Neural progenitor cell (in vitro differentiated cells): ENCODE measurements at regions not wholly inside any gene's neighbourhood (a gene's known extent, or its start where the extent isn't known, plus 50 kb on each side); places are given as distances from the start of the nearest gene placed in this dataset.

Experiments used
- DNase-seq: peaks from one replicate; pipeline ENCODE4 v3.0.0-alpha.2; 2016; ENCODE audit warnings: low spot score
- H2AFZ ChIP-seq: fragments of 200-600 bp; sonication (generic); replicated peaks from 2 replicates; pipeline ENCODE4 v1.6.1; 2016; ENCODE audit warnings: antibody characterized with exemption
- H3F3A ChIP-seq: fragments of 200-600 bp; sonication (generic); 2 replicates; pipeline ENCODE4 v1.6.1; 2016; ENCODE audit warnings: antibody characterized with exemption, low read depth
- H3K27ac ChIP-seq: fragments of 200-600 bp; sonication (generic); 2 replicates; pipeline ENCODE4 v1.5.1; 2016; ENCODE audit warnings: mild to moderate bottlenecking
- H3K27me3 ChIP-seq: fragments of 200-600 bp; sonication (generic); 2 replicates; pipeline ENCODE4 v1.6.1; 2016; ENCODE audit warnings: mild to moderate bottlenecking, moderate library complexity
- H3K36me3 ChIP-seq: fragments of 200-600 bp; sonication (generic); 2 replicates; pipeline ENCODE4 v1.5.1; 2016
- H3K4me1 ChIP-seq: fragments of 200-600 bp; sonication (generic); 2 replicates; pipeline ENCODE4 v1.6.1; 2016; ENCODE audit warnings: mixed run types
- H3K4me2 ChIP-seq: fragments of 200-600 bp; sonication (generic); 2 replicates; pipeline ENCODE4 v1.6.1; 2016
- H3K4me3 ChIP-seq: fragments of 200-600 bp; sonication (generic); 2 replicates; pipeline ENCODE4 v1.5.1; 2016
- H3K79me2 ChIP-seq: fragments of 200-600 bp; sonication (generic); 2 replicates; pipeline ENCODE4 v1.6.1; 2016; ENCODE audit warnings: low read depth
- H3K9ac ChIP-seq: fragments of 200-600 bp; sonication (generic); 2 replicates; pipeline ENCODE4 v1.6.1; 2016
- H3K9me3 ChIP-seq: fragments of 200-600 bp; sonication (generic); 2 replicates; pipeline ENCODE4 v1.5.1; 2016; ENCODE audit warnings: low read depth
- H4K20me1 ChIP-seq: fragments of 200-600 bp; sonication (generic); 2 replicates; pipeline ENCODE4 v1.6.1; 2016; ENCODE audit warnings: low read depth
- H3K27ac Mint-ChIP-seq: 3 replicates; pipeline ENCODE4 v1.8.0; 2021; ENCODE audit warnings: mixed read lengths
- H3K27me3 Mint-ChIP-seq: 2 replicates; pipeline ENCODE4 v1.8.0; 2022; ENCODE audit warnings: low read depth, mild to moderate bottlenecking, inconsistent platforms, moderate library complexity, mixed read lengths; ENCODE audit not compliant: insufficient read depth
- H3K36me3 Mint-ChIP-seq: 3 replicates; pipeline ENCODE4 v1.8.0; 2021; ENCODE audit warnings: mixed read lengths
- H3K4me1 Mint-ChIP-seq: 3 replicates; pipeline ENCODE4 v1.8.0; 2021; ENCODE audit warnings: mixed read lengths
- H3K4me3 Mint-ChIP-seq: 3 replicates; pipeline ENCODE4 v1.8.0; 2021; ENCODE audit warnings: mild to moderate bottlenecking, moderate library complexity, mixed read lengths
- H3K9me3 Mint-ChIP-seq: 3 replicates; pipeline ENCODE4 v1.8.0; 2020; ENCODE audit warnings: mixed read lengths
- EZH2 ChIP-seq: fragments of 200-600 bp; sonication (generic); IDR thresholded peaks from 2 replicates; pipeline ENCODE4 v1.6.1; 2017; ENCODE audit warnings: antibody characterized with exemption, mild to moderate bottlenecking, moderate library complexity
- EZH2phosphoT487 ChIP-seq: fragments of 200-600 bp; sonication (generic); IDR thresholded peaks from 2 replicates; pipeline ENCODE4 v1.6.1; 2017; ENCODE audit warnings: antibody characterized with exemption
- TF ChIP-seq, protein P1 (sequence below): fragments of 200-600 bp; sonication (generic); IDR thresholded peaks from 2 replicates; pipeline ENCODE4 v1.5.1; 2017; ENCODE audit warnings: antibody characterized with exemption, mild to moderate bottlenecking

DNA sequence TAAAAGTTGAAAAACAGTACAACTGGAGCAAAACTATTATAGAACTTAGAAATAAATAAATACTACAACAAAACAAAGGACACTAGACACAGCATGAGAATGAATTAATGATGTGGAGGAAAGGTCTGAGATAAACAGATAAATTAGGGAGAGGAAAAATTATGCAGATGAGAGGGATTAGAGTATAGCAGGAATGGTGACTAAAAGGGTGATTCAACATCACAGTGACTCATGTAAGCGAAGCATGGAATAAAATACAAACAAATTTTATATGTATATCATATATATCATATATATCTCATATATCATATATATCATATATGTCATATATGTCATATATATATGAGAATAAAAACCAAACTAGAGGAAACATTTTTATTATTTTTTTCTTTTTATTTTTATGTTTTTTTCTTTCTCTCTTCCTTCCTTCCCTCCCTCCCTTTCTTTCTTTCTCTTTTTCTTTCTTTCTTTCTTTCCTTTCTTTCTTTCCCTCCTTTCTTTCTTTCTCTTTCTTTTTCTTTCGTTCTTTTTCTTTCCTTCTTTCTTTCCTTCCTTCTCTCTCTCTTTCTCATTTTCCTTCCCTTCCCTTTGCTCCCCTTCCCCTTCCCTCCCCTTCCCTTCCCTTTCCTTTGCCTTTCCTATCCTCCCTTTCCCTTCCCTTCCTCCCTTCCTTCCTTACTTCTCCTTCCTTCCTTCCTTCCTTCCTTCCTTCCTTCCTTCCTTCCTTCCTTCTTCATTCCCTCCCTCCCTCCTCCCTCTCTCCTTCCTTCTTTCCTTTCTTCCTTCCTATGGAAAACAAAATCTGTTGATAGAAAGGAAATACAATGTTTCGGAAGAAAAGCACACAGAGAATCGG is 1014.6 kb downstream of the GRIK2 start:
- Histone ChIP-seq H3K79me2 (no peaks in the 10 kb centered on the region), H3F3A (no peaks in the 10 kb centered on the region), H3K9ac (no peak overlapping the region), H3K9me3 (no peaks in the 10 kb centered on the region), H3K4me2 (no peak overlapping the region), H4K20me1 (no peaks in the 10 kb centered on the region), H3K4me3 (no peak overlapping the region), H2AFZ (no peak overlapping the region), H3K36me3 (no peaks in the 10 kb centered on the region), H3K4me1 (no peaks in the 10 kb centered on the region), H3K27ac (no peak overlapping the region), H3K27me3 (no peaks in the 10 kb centered on the region)
- no peak overlapping the region for H3K27ac Mint-ChIP-seq
- H3K27me3 Mint-ChIP-seq, result no peaks in the 10 kb centered on the region
- H3K36me3 Mint-ChIP-seq, result no peaks in the 10 kb centered on the region
- TF ChIP-seq, protein P1, sequence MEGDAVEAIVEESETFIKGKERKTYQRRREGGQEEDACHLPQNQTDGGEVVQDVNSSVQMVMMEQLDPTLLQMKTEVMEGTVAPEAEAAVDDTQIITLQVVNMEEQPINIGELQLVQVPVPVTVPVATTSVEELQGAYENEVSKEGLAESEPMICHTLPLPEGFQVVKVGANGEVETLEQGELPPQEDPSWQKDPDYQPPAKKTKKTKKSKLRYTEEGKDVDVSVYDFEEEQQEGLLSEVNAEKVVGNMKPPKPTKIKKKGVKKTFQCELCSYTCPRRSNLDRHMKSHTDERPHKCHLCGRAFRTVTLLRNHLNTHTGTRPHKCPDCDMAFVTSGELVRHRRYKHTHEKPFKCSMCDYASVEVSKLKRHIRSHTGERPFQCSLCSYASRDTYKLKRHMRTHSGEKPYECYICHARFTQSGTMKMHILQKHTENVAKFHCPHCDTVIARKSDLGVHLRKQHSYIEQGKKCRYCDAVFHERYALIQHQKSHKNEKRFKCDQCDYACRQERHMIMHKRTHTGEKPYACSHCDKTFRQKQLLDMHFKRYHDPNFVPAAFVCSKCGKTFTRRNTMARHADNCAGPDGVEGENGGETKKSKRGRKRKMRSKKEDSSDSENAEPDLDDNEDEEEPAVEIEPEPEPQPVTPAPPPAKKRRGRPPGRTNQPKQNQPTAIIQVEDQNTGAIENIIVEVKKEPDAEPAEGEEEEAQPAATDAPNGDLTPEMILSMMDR, result no peak
- no peak for TF ChIP-seq EZH2
- no peaks in the 10 kb centered on the region for H3K9me3 Mint-ChIP-seq
- H3K4me3 Mint-ChIP-seq, result no peak overlapping the region
- H3K4me1 Mint-ChIP-seq, result no peaks in the 10 kb centered on the region
- DNase-seq, result no peak

DNA sequence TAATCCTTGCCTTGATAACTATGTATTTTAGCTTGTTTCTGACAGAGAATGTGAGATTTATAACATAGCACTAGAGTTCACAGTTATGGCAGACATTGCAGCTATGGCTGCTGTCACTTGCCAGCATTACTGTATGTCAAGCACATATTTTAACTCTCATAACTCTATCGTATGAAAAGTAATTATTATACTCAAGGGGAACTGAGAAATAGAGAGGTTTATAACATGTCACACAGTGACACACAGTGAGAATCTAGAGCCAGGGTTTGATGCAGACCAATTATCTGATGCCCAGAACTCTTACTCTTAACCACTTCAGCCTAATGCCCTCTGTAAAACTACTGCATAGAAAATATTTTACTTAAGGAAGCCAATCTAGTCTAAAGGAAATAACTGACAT is 1012.4 kb downstream of the GRIK2 start:
- Histone ChIP-seq H3K79me2 (no peaks in the 10 kb centered on the region), H4K20me1 (no peaks in the 10 kb centered on the region), H3K27me3 (no peaks in the 10 kb centered on the region), H2AFZ (no peak overlapping the region), H3K4me1 (no peaks in the 10 kb centered on the region), H3K9ac (no peak overlapping the region), H3K4me3 (no peak overlapping the region), H3K9me3 (no peaks in the 10 kb centered on the region), H3K27ac (no peak overlapping the region), H3F3A (no peaks in the 10 kb centered on the region), H3K36me3 (no peaks in the 10 kb centered on the region), H3K4me2 (no peak overlapping the region)
- H3K36me3 Mint-ChIP-seq, result no peaks in the 10 kb centered on the region
- no peak overlapping the region for H3K4me3 Mint-ChIP-seq
- H3K9me3 Mint-ChIP-seq, result no peaks in the 10 kb centered on the region
- no peaks in the 10 kb centered on the region for H3K27me3 Mint-ChIP-seq
- no peak overlapping the region for H3K27ac Mint-ChIP-seq
- TF ChIP-seq EZH2, result no peak
- TF ChIP-seq EZH2phosphoT487, result no peak
- TF ChIP-seq, protein P1, result no peak
- DNase-seq, result no peak
- no peaks in the 10 kb centered on the region for H3K4me1 Mint-ChIP-seq

DNA sequence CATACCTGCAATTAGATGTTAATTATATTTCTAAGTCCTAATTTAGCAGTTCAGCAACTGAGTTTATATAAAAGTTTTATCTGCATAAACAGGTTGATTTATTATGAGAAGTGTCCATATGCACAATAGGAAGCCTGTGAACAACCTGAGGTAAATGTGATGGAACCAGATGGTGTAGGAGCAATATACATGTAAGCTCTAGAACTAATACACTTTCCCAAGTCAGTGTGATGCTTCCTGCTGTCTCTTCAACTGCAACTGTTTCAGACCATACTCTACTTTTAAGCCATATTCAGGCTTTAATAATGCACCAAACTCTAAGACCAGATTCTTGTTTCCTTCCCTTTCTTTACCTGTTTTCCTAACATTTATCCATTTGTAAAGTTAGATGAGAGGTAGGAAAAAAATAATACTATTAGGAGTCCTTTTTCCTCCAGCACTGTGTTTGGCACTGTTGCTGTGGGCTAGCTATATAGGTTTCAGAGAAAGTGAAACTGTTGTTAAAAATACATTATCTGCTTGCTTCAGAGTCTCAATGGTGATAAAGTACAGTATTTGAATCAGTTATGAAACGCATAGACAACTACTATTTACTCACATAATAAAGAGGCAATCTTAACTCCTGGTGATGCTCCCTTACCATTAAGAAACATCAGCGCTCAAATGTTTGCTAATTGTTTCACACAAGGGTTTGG is 1009.3 kb downstream of the GRIK2 start:
- H3K36me3 Mint-ChIP-seq, result no peaks in the 10 kb centered on the region
- no peak overlapping the region for H2AFZ ChIP-seq
- H3K27me3 Mint-ChIP-seq, result no peaks in the 10 kb centered on the region

More for the DNA sequence above, 1009.3 kb downstream of the GRIK2 start:
- Histone ChIP-seq H3K79me2 (no peaks in the 10 kb centered on the region), H3K27me3 (no peaks in the 10 kb centered on the region), H4K20me1 (no peaks in the 10 kb centered on the region), H3F3A (no peaks in the 10 kb centered on the region), H3K4me3 (no peak overlapping the region), H3K9ac (no peak overlapping the region), H3K27ac (no peak overlapping the region), H3K9me3 (no peaks in the 10 kb centered on the region), H3K4me1 (no peaks in the 10 kb centered on the region), H3K36me3 (no peaks in the 10 kb centered on the region), H3K4me2 (no peak overlapping the region)
- H3K4me3 Mint-ChIP-seq, result no peak overlapping the region
- H3K9me3 Mint-ChIP-seq, result no peaks in the 10 kb centered on the region
- H3K27ac Mint-ChIP-seq, result no peak overlapping the region
- DNase-seq, result no peak
- TF ChIP-seq EZH2phosphoT487, result no peak
- no peak for TF ChIP-seq EZH2
- TF ChIP-seq, protein P1, result no peak
- no peaks in the 10 kb centered on the region for H3K4me1 Mint-ChIP-seq
